ENCODE measurements at regions not wholly inside any gene's neighbourhood (a gene's known extent, or its start where the extent isn't known, plus 50 kb on each side); places are given as distances from the start of the nearest gene placed in this dataset.

DNA sequence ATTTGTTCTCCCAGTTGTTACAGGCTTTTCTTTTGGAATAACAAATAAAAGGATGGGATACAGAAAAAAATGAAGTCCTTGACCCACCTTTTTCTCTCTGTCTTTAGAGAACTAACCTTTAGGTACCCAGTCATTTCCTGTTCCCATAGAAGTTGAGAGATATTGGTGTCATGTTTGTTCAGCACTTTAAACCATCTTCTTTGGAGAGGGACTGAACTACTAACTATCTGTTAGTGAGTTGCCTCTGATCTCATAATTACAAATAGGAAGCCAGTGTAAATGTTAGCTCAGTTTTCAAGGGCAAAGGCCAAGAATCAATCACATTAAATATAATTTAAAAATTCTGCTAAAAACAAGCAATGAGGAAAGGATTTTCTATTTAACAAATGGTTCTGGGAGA, 72.9 kb upstream of the DCBLD2 start:
- TF ChIP-seq CREB5 (CRISPR knock-in tag; IDR thresholded peaks at IDR 0.05; ENCODE audit: low read depth) (no peak), PPARA (CRISPR knock-in tag; IDR thresholded peaks at IDR 0.05; ENCODE audit: borderline replicate concordance) (no peak), ZC3H10 (CRISPR knock-in tag; IDR thresholded peaks at IDR 0.05) (no peak), PATZ1 (CRISPR knock-in tag; IDR thresholded peaks at IDR 0.05; ENCODE audit: borderline replicate concordance) (no peak), RARB (CRISPR knock-in tag; IDR thresholded peaks at IDR 0.05) (no peak)

All from SK-N-SH treated with all-trans-retinoic acid at 6 μM for 48 hours (cell line).